Suppressor macrophage treated with lipopolysaccharide for 4 hours (primary cell): ENCODE measurements at regions not wholly inside any gene's neighbourhood (a gene's known extent, or its start where the extent isn't known, plus 50 kb on each side); places are given as distances from the start of the nearest gene placed in this dataset.

Experiments
- DNase-seq: peaks from one replicate; pipeline ENCODE4 v3.0.0-alpha.2; 2020

DNA sequence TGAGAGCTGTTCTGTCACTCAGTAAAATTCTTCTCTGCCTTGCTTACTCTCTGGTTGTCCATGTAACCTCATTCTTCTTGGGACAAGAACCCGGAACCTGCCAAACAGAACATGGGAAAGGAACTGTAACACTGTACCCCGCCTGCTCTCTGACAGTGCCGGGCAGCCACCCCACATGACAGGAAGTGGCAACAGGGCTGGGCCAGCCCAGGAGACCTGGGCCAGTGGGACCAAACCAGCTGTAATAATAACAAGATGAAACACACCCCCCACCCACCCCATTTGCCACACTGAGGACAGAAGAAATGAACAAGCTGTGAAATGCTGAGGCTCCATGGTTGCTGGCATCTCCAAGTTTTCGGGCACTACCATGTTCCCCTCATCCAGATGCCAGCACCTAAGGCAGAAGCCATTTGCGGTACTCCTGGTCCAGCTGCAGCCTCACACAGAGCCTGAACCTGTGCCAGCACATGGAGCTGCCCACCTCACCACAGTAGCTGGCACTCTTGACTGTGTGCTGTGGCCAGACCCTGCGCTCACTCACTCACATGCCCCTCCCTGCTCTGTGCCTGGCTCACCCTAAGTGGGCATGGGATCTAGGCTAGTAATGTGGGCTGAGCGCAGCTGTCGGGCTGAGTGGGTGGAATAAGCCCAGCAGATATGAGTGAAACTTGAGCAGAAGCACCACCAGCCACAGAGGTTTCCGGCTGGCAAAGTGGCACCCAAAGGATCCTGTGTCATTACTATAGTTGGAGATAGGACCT is 126.2 kb upstream of the UGT8 start:
- no peak for DNase-seq

- no peak for DNase-seq
Measured at GRCh38 chr4:114474188-114474800, 124.3 kb upstream of the UGT8 start.

- DNase-seq: no peak
Measured at GRCh38 chr4:114476310-114476709, 122.3 kb upstream of the UGT8 start.

- no peak for DNase-seq
Measured at GRCh38 chr4:114479595-114479994, 119.0 kb upstream of the UGT8 start.

GRCh38 chr4:114481856-114482255 is 116.8 kb upstream of the UGT8 start:
- DNase-seq: no peak

DNA sequence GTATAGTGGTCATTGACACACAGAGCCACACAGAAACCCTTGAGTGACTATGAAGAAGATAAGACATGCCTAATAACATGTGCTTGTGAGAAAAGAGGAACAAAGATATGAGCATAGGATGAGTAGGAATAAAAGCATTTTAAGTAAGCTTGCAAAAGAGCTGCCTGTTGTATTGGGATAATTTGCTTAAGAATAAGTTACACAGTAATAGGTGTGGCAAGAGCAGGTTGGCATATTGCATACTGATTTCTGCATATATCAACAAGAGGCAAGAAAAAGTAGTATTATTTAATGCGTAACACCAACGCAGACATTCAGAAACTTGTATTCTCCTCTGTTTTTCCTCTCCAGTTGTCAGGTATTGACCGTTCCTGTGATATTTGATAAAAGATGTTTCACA is 111.5 kb upstream of the UGT8 start:
- DNase-seq: no peak

DNA sequence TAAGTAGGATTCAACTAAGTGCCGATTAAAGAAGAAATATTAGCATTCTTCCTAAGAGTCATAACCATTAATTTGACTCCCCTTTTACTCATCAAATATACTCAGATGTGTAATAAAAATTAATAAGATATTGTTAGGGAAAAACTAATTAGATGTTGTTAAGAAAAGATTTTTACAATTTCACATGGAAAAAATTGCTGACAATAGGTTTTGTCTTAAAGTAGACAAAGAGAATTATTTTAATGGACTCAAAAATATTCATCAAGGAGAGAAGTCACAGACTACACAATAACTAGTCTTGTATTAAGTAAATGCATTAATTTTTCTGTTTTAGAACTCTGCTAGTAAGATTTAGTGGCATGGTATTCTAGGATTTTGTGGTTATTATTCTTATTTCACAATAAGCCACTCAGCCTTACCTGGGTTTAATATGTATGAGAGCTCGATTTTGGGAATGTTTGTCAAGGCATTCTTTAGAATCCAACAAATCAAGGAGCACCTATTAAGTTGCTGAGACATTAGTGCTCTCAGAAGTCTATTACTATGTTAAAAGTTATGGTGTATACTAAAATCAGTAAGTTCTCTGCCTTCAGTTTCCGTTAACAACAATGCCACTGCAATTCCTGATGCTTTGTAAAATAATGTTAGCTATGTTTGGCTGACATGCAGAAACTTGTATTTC is 110.2 kb upstream of the UGT8 start:
- DNase-seq: no peak

- DNase-seq: no peak
Measured at GRCh38 chr4:114494246-114494803, 104.3 kb upstream of the UGT8 start.

- DNase-seq: no peak
Measured at GRCh38 chr4:114495471-114495928, 103.1 kb upstream of the UGT8 start.

DNA sequence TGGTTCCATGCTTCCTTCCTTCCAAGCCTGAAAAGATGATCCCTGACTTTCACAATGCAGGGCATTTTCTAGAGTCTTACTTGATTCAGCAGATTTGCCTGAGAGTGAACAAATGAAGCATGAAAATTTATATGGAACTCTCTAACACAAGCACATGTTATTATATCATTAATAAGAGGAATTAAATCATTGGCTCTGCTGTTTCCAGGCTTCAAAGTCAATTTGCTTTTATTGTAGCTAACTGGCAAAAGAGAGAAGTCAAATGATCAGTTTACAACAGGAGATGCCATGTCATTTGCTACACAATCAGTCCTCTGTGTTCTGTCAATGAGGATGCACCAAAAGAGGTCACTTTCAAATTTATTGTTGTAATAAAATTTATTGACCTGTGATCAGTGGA is 101.5 kb upstream of the UGT8 start:
- no peak for DNase-seq

- DNase-seq: no peak
Measured at GRCh38 chr4:114509340-114509739, 89.3 kb upstream of the UGT8 start.

DNA sequence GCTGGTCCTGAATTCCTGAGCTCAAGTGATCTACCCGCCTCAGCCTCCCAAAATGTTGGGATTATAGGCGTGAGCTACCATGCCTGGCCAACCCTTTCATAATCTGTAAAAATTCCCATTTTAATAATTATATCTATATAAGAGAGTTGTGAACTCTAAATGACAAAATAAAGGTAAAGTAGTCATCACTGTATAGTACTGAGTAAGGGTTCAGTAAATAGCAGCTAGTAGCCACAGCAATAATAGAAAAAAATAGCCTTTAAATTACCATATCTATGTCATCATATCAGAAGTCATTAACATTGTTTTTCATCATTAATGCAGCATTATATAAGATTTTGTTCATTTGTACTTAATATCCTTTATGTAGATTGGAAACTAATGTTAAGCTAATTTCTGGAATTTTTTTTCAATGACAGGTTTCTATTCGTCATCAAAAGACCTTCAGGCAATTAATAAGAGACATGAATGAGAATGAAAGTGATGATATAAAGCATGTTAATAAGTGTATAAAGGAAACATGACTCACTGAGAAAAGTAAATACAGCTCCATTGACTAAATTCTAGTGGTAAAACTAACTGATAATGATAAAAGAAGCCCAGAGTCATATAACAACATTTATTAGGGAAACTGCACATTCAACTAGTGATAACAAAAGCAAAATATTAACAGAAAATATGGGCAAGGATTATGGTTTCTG is 85.9 kb upstream of the UGT8 start:
- no peak for DNase-seq

DNA sequence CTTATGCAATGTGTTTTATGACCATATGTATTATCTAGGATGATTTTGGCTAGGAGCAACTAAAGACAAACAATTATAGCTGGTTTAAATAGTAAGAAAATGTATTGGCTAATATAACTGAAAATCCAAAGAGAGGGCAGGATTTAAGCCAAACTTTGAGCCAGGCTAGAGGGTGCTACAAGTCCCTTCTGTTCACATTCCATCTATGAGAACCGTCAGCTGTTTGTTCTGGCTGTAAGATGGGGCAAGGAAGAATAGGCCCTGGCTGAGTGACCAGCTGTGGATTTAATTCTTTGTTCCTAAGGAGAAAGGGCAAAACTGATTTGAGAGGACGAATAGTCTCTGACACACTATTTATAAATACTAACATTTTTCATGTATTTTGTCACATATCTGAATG is 79.2 kb upstream of the UGT8 start:
- DNase-seq: no peak

GRCh38 chr4:114527170-114527569 is 71.4 kb upstream of the UGT8 start:
- no peak for DNase-seq

GRCh38 chr4:114527637-114528036 is 71.0 kb upstream of the UGT8 start:
- DNase-seq: no peak

DNA sequence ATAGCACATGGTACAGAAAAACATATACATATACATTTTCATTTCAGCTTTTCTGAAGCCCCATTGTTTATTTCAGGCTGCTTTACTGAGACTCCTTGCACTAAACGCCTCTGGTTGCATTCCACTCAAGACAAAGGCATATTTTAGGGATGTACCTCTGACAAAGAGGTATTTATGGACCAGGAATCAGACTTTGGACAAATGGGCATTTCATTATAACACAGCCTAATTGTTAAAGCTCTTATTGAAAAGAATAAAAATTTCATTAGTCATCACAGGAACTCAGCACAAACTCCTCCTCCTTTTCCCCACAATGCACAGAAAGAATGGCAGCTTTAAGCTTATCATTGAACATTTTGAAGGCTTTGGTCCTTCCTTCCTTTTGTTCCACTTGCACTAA is 62.9 kb upstream of the UGT8 start:
- no peak for DNase-seq

DNA sequence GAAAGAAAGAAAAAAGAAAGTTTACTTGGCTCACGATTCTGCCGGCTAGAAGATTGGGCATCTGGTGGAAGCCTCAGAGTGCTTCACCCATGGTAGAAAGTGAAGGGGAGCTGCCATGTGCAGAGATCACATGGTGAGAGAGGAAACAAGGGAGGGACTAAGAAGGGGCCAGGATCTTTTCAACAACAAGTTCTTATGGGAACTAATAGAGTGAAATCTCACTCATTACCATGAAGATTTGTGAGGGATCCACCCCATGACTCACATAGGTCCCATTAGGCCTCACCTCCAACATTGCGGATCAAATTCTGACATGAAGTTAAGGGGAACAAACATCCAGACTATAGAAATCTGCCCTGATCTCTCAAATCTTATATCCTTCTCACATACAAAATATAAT is 61.3 kb upstream of the UGT8 start:
- no peak for DNase-seq

DNA sequence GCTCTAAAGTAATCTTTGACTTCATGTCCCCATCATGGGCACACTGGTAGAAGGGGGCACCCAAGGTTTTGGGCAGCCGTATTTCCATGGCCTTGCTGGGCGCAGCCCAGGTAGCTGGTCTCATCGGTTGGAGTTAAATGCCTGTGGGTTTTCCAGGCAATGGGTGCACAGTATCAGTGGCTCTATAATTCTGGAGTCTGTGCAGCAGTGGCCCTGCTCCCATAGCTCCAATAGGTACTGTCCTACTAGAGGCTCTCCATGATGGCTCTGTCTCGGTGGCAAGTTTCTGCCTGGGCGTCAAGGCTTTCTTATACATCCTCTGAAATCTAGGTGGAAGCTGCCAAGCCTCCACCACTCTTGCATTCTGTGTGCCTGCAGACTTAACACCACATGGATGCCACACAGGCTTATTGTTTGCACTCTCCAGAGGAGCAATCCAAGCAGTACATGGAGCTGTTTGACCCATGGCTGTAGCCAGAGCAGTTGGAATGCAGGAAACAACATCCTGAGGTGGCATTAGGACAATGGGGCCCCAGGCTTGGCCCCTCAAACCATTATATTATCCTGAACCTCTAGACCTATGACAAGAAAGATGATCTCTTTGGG is 60.5 kb upstream of the UGT8 start:
- no peak for DNase-seq

DNA sequence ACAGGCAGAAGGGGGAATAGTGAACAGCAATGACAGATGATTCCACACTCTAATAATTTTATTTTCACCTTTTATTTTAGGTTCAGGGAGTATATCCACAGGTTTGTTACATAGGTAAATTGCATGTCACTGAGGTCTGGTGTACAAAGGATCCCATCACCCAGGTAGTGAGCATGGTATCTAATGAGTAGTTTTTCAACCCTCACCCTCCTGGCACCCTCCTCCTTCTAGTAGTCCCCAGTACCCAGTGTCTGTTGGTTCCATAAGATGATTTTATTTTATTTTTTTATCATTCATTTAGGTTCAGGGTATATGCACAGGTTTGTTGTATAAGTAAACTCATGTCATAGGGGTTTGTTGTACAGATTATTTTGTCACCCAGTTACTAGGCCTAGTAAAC is 58.6 kb upstream of the UGT8 start:
- no peak for DNase-seq

- no peak for DNase-seq
Measured at GRCh38 chr4:114547340-114548134, 51.1 kb upstream of the UGT8 start.
